Uterus (tissue), 2 donors: ENCODE measurements at regions not wholly inside any gene's neighbourhood (a gene's known extent, or its start where the extent isn't known, plus 50 kb on each side); places are given as distances from the start of the nearest gene placed in this dataset.

Experiments
- CTCF ChIP-seq, 4 experiments: fragments of 200-600 bp in 2 of 4; fragments of 450-650 bp in 2 of 4; sonication (generic) in 2 of 4; IDR thresholded peaks; one replicate each; pipeline ENCODE4 v1.5.1; 2016 to 2019; ENCODE audit warnings: antibody characterized with exemption in 4 of 4, mild to moderate bottlenecking in 2 of 4, moderate library complexity in 1 of 4
- POLR2A ChIP-seq, 2 donors: fragments of 450-650 bp; IDR thresholded peaks; one replicate each; pipeline ENCODE4 v1.6.1; 2016; ENCODE audit warnings: antibody characterized with exemption in 2 of 2, mild to moderate bottlenecking in 1 of 2, moderate library complexity in 1 of 2

DNA sequence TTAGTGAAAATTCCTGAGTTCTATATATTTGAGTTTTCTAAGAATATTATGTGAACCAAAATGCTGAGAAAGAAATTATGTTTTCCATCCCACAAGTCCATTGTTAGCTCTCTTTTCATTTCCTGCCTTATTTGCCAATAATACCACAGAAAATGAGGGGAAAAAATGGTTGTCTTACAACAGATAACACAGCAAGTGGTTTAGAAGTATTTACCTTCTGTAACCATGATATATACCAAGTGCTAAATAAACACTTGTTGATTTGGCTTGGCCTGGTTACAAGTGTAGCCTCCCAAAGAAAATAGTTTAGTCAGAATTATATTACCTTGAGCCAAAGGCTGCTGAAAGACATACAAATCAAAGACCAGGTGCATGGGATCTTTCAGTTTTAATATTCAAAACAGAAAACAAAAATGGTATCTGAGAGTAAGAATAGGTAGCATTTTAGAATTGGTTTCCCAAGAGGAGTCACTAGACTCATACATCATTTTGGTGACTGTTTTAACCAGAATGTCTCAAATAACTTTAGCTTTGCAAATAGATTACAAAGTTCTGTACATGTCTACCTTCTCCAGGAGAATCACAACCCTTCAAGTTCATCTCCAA, 439.8 kb upstream of the DYNLRB2 start:
- TF ChIP-seq CTCF (IDR thresholded peaks at IDR 0.05) (no peak), POLR2A (IDR thresholded peaks at IDR 0.05) (no peak)
